Panc1 (cell line): ENCODE measurements at regions not wholly inside any gene's neighbourhood (a gene's known extent, or its start where the extent isn't known, plus 50 kb on each side); places are given as distances from the start of the nearest gene placed in this dataset.
A peak's percentile ranks its signal among the peaks of the same experiment; 100 is the strongest.

Source experiments
- ATAC-seq: fragments of 200-7000 bp; cut with Tn5 transposase; 2 replicates; pipeline ENCODE4 v1.9.1; 2020; ENCODE audit warnings: mild to moderate bottlenecking, moderate library complexity
- BruUV-seq: library from RNA; stranded (reverse); fragments of 400-500 nt; replicated peaks from 2 replicates; lab custom pipeline; 2021; lab: Mats Ljungman, UMichigan
- CTCF ChIA-PET: fragments of 300-600 bp; sonication (Branson Sonifier 250); formaldehyde crosslinking; loops from one replicate; lab custom pipeline; 2022; ENCODE audit warnings: antibody characterized with exemption; lab: Charles Lee
- POLR2A ChIA-PET: fragments of 300-600 bp; sonication (Branson Sonifier 250); formaldehyde crosslinking; loops from one replicate; lab custom pipeline; 2022; ENCODE audit warnings: antibody characterized with exemption; lab: Charles Lee
- DNase-seq: peaks from one replicate; pipeline ENCODE4 v3.0.0-alpha.2; 2010; ENCODE audit warnings: low read depth, low spot score
- H3K27ac ChIP-seq: 2 replicates; pipeline ENCODE4 v1.5.1; 2011; ENCODE audit warnings: mild to moderate bottlenecking, low read length, inconsistent platforms
- H3K27me3 ChIP-seq: fragments of 200-500 bp; sonication (Bioruptor generic); 2 replicates; pipeline ENCODE4 v1.6.0; 2014; ENCODE audit warnings: low read length, inconsistent platforms; ENCODE audit not compliant: control insufficient read depth, insufficient read depth
- H3K36me3 ChIP-seq: fragments of 200-500 bp; sonication (Bioruptor generic); 2 replicates; pipeline ENCODE4 v1.5.1; 2014; ENCODE audit warnings: inconsistent platforms, mild to moderate bottlenecking, low read length, moderate library complexity; ENCODE audit not compliant: control insufficient read depth, insufficient read depth
- H3K4me1 ChIP-seq: 2 replicates; pipeline ENCODE4 v1.5.1; 2011; ENCODE audit warnings: inconsistent platforms, mild to moderate bottlenecking, low read length, moderate library complexity; ENCODE audit not compliant: control insufficient read depth, insufficient read depth
- H3K4me3 ChIP-seq, 2 experiments: 2 replicates each; pipeline ENCODE4 v1.5.1; 2011 to 2012; ENCODE audit warnings: low read depth in 2 of 2, low read length in 2 of 2, mild to moderate bottlenecking in 2 of 2, inconsistent platforms in 1 of 2, moderate library complexity in 1 of 2
- H3K9me3 ChIP-seq: fragments of 200-500 bp; sonication (Bioruptor generic); 2 replicates; pipeline ENCODE4 v1.5.1; 2014; ENCODE audit warnings: low read depth, mild to moderate bottlenecking, inconsistent platforms, low read length, moderate library complexity; ENCODE audit not compliant: control insufficient read depth, insufficient read depth
- CTCF ChIP-seq: fragments of 450-650 bp; IDR thresholded peaks from 2 replicates; pipeline ENCODE4 v1.5.1; 2017; ENCODE audit warnings: mild to moderate bottlenecking
- POLR2AphosphoS5 ChIP-seq: IDR thresholded peaks from 2 replicates; pipeline ENCODE4 v1.6.1; 2012; ENCODE audit warnings: mild to moderate bottlenecking, low read depth, low read length, moderate library complexity
- REST ChIP-seq, 2 experiments: IDR thresholded peaks; 2 replicates each; pipeline ENCODE4 v1.6.1; 2011 to 2012; ENCODE audit warnings: low read depth in 2 of 2, control low read depth in 1 of 2, low read length in 1 of 2, mild to moderate bottlenecking in 1 of 2, moderate library complexity in 1 of 2; ENCODE audit not compliant: insufficient read depth in 1 of 2
- SIN3A ChIP-seq: IDR thresholded peaks from 2 replicates; pipeline ENCODE4 v1.6.1; 2012; ENCODE audit warnings: low read depth, mild to moderate bottlenecking, low read length, moderate library complexity, borderline replicate concordance; ENCODE audit not compliant: insufficient read depth
- TCF7L2 ChIP-seq: IDR thresholded peaks from 2 replicates; pipeline ENCODE4 v1.6.1; 2011; ENCODE audit warnings: mild to moderate bottlenecking, low read depth, low read length, inconsistent platforms
- in situ Hi-C: cut with HindIII; loops from 2 replicates; pipeline ENCODE4 v1.10.0; 2016; ENCODE audit warnings: low sequenced_read_pairs, low pct_unique_long_range_greater_than_20kb
- intact Hi-C: fragments of 100-400 bp; cut with micrococcal nuclease; formaldehyde crosslinking; loops from one replicate; pipeline ENCODE4 v1.10.0; 2022; ENCODE audit not compliant: unreplicated experiment

DNA sequence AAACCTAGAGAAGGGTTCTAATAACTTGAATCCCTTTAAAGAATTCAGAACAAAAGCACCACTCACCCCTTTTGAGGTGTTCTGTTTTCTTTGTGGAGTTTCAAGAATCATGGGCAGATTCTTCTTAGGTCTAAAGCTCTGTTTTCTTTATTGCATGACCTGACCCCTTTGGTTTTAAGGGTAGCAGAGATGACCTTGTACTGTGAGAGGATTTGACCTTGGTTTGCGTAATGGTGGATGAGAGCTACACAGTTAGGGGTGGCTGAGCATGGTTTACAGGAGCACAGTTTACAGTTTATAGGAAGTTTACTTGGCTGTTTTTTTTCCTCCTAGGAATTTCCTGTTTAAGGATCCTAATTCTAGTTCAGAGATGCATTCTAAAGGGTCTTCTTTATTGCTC lies 1095.6 kb upstream of the NRXN1 start:
- no peak for DNase-seq
- no peak overlapping the region for H3K27ac ChIP-seq
- H3K4me1 ChIP-seq, result no peaks in the 10 kb centered on the region
- in situ Hi-C loops (no loop called here), intact Hi-C loops (no loop called here)
- ChIA-PET CTCF (no interaction called here), POLR2A (no interaction called here)
- no peak for ATAC-seq
- no peak overlapping the region for H3K4me3 ChIP-seq
- no peaks in the 10 kb centered on the region for H3K27me3 ChIP-seq
- no peak for TF ChIP-seq TCF7L2
- BruUV-seq, result no TSS peak
- no peaks in the 10 kb centered on the region for H3K36me3 ChIP-seq
- no peaks in the 10 kb centered on the region for H3K9me3 ChIP-seq

DNA sequence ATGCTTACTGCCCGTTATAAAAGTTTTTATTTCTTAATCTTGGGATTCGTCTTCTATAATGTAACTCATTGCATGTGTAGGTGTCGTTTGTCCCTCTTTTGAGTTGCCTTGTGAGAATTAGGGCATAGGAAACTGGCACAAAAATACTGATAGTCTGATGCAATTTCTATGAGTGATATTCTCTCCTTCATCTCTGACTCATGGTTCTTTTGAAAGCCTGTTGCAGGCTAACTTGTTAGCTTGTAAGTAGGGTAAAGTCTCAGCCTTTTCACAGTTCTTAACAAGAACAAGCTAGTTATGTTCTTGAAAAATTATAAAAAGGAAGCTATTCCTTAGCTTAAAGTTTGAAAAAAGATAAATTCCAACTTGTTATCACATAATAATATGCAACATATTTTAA lies 1085.4 kb upstream of the NRXN1 start:
- Histone ChIP-seq H3K4me3 (no peak overlapping the region), H3K9me3 (no peaks in the 10 kb centered on the region), H3K27ac (no peak overlapping the region), H3K4me1 (no peaks in the 10 kb centered on the region), H3K36me3 (no peaks in the 10 kb centered on the region), H3K27me3 (no peaks in the 10 kb centered on the region)
- no TSS peak for BruUV-seq
- ChIA-PET POLR2A (no interaction called here), CTCF (no interaction called here)
- intact Hi-C loops, result no loop called here
- TF ChIP-seq SIN3A (no peak), POLR2AphosphoS5 (no peak), REST (IDR thresholded peaks at IDR 0.05; ENCODE audit: insufficient read depth in 1 of 2, low read depth in 2 of 2, low read length in 1 of 2) (no peak), TCF7L2 (no peak), CTCF (no peak)
- in situ Hi-C loops, result no loop called here
- ATAC-seq (no peak), DNase-seq (peak; percentile 5)

DNA sequence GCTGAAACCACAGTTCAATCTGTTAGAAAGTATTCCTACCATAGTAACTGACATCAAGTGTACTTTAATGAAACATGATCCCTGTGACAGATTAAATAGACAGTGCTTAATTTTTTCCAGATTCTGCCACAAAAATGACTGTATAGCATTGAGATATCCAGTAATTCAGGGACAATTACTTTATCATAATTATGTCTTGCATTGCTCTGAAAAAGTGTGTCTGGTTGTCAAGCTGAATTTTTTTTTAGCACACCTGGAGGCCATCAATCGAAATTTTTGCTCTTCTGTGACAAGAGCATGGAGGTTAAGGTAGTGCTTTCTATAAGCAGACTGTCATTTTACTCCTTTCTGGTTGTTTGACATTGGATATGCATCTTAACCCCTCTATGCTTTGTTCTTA lies 1083.8 kb upstream of the NRXN1 start:
- ChIA-PET POLR2A (no interaction called here), CTCF (no interaction called here)
- ATAC-seq (no peak), DNase-seq (no peak)
- Histone ChIP-seq H3K27me3 (no peaks in the 10 kb centered on the region), H3K4me1 (no peaks in the 10 kb centered on the region), H3K36me3 (no peaks in the 10 kb centered on the region), H3K4me3 (no peak overlapping the region), H3K9me3 (no peaks in the 10 kb centered on the region), H3K27ac (no peak overlapping the region)
- in situ Hi-C loops, result no loop called here
- no TSS peak for BruUV-seq
- intact Hi-C loops, result no loop called here
- TF ChIP-seq SIN3A, result no peak
- TF ChIP-seq POLR2AphosphoS5, result no peak
- no peak for TF ChIP-seq REST (IDR thresholded peaks at IDR 0.05; ENCODE audit: insufficient read depth in 1 of 2, low read depth in 2 of 2, low read length in 1 of 2)
- no peak for TF ChIP-seq TCF7L2
- no peak for TF ChIP-seq CTCF
